ENCODE measurements at regions not wholly inside any gene's neighbourhood (a gene's known extent, or its start where the extent isn't known, plus 50 kb on each side); places are given as distances from the start of the nearest gene placed in this dataset.

DNA sequence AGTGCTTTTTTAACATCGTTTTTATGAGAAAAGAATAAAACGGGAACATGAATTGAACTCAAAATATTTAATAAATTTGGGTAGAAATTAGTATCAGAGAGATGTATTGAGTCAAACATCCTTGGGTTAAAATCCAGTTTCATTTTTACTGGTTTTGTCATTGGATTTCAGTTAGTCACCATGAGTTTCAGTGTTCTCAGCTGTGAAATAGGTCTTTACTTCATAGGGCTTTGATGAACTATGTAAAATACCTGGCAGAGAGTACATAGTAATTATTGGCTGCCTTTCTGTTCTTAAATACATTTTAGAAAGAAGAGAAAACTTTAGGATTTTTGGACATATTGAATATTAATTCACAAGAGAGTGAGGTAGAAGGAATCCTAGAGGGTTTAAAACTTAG is 105.8 kb downstream of the TANC2 start:
- Histone ChIP-seq H3K36me3 (no peaks in the 10 kb centered on the region), H3K27ac (no peak overlapping the region), H3K4me3 (no peak overlapping the region), H3K9me3 (no peaks in the 10 kb centered on the region), H3K27me3 (no peaks in the 10 kb centered on the region), H3K4me1 (no peaks in the 10 kb centered on the region)
- DNase-seq = no peak
- intact Hi-C loops (cut with DNase I) = no loop called here
- WGBS, 2 donors = 88 to 94% methylated on average over 2 of the region's 2 CpGs
- TF ChIP-seq POLR2A (IDR thresholded peaks at IDR 0.05) (no peak), EP300 (IDR thresholded peaks at IDR 0.05) (no peak), POLR2AphosphoS5 (IDR thresholded peaks at IDR 0.05) (no peak)
- TF ChIP-seq, protein P1, sequence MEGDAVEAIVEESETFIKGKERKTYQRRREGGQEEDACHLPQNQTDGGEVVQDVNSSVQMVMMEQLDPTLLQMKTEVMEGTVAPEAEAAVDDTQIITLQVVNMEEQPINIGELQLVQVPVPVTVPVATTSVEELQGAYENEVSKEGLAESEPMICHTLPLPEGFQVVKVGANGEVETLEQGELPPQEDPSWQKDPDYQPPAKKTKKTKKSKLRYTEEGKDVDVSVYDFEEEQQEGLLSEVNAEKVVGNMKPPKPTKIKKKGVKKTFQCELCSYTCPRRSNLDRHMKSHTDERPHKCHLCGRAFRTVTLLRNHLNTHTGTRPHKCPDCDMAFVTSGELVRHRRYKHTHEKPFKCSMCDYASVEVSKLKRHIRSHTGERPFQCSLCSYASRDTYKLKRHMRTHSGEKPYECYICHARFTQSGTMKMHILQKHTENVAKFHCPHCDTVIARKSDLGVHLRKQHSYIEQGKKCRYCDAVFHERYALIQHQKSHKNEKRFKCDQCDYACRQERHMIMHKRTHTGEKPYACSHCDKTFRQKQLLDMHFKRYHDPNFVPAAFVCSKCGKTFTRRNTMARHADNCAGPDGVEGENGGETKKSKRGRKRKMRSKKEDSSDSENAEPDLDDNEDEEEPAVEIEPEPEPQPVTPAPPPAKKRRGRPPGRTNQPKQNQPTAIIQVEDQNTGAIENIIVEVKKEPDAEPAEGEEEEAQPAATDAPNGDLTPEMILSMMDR (IDR thresholded peaks at IDR 0.05) = no peak

DNA sequence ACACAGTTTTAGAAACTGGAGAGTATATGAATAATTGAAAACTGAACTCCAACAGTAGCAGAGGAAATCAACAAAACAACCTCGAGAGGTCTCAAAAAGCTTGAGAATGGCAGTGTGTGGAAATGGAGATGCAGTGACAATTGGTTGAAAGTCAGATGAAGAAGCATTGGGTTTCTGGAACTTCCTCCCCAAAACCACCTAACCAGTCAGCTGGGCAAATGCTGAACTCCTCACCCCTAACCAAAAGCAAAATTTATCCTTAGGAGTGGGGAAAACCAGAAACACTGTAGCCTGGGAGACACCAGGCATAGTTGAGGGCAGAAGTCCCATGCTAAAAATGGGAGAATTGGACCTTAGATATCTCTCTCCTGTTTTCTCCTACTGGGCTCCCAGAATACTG is 109.9 kb downstream of the TANC2 start:
- intact Hi-C loops (cut with DNase I) = no loop called here
- Histone ChIP-seq H3K4me1 (no peaks in the 10 kb centered on the region), H3K36me3 (no peaks in the 10 kb centered on the region), H3K4me3 (no peak overlapping the region), H3K27ac (no peak overlapping the region), H3K27me3 (no peaks in the 10 kb centered on the region), H3K9me3 (no peaks in the 10 kb centered on the region)
- WGBS, 2 donors = 53 to 81% methylated on average over 1 of the region's 1 CpG
- TF ChIP-seq POLR2AphosphoS5 (IDR thresholded peaks at IDR 0.05) (no peak), EP300 (IDR thresholded peaks at IDR 0.05) (no peak), POLR2A (IDR thresholded peaks at IDR 0.05) (no peak)
- TF ChIP-seq, protein P1 (IDR thresholded peaks at IDR 0.05) = no peak
- no peak for DNase-seq

DNA sequence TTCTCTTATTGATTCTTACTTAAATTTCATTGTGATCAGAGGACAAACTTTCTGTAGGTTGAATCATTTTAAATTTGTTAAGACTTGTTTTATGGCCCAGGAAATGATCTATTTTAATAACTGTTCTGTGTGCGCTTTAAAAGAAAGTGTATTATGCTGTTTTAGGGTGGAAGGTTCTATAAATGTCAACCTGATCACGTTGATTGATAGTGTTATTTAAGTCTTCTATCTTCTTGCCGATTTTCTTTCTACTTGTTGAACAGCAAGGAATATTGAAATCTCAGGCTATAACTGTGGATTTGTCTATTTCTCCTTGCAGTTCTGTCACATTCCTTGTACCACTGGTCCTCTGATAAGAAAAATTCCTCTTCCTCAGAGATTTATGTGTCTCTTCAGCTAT is 112.7 kb downstream of the TANC2 start:
- Histone ChIP-seq H3K27me3 (no peaks in the 10 kb centered on the region), H3K36me3 (no peaks in the 10 kb centered on the region), H3K9me3 (no peaks in the 10 kb centered on the region), H3K27ac (no peak overlapping the region), H3K4me1 (no peaks in the 10 kb centered on the region), H3K4me3 (no peak overlapping the region)
- DNase-seq = no peak
- 57 to 80% methylated on average over 3 of the region's 3 CpGs for WGBS, 2 donors
- intact Hi-C loops (cut with DNase I) = no loop called here
- no peak for TF ChIP-seq POLR2AphosphoS5 (IDR thresholded peaks at IDR 0.05)
- TF ChIP-seq, protein P1 (IDR thresholded peaks at IDR 0.05) = no peak
- no peak for TF ChIP-seq EP300 (IDR thresholded peaks at IDR 0.05)
- TF ChIP-seq POLR2A (IDR thresholded peaks at IDR 0.05) = no peak

DNA sequence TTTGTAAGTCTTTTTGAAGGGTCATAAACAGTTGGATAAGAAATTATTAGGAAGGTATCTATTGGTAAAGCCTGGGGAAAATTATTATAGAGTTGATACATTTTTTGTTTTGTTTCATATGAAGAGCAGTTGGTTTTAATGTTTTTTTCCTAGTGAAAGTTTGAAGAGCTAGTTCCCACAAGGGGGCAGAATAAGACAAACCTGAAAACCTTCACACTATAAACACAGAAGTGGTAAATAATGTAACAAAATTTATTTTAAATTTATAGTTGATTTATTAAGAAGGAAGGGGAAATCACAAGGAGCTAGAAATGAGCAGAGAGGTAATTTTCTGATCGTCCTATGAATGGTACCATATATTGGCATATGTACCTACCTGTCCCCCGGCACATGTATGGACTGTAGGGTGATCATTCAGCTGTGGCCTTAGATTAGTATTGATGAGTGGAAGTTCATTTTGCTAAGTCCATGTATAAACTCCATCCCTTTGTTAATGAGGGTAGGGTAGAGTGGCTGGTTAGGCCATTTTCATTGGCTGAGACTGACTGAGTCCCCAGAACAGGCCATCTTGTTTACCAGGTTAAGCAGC is 116.3 kb downstream of the TANC2 start:
- WGBS, 2 donors = 92 to 94% methylated on average over 2 of the region's 2 CpGs
- DNase-seq = no peak
- intact Hi-C loops (cut with DNase I) = loop anchor here (5.0 kb wide), 1 partner anchor 325 kb away; no protein-coding TSS in a partner anchor

More for the DNA sequence above, 116.3 kb downstream of the TANC2 start:
- H3K36me3 ChIP-seq = no peaks in the 10 kb centered on the region
- no peak overlapping the region for H3K4me3 ChIP-seq
- H3K27ac ChIP-seq = no peak overlapping the region
- no peaks in the 10 kb centered on the region for H3K27me3 ChIP-seq
- H3K4me1 ChIP-seq = no peaks in the 10 kb centered on the region
- TF ChIP-seq, protein P1 (IDR thresholded peaks at IDR 0.05) = peak in 1 of 4 experiments; percentile 32
- TF ChIP-seq EP300 (IDR thresholded peaks at IDR 0.05) = no peak
- no peak for TF ChIP-seq POLR2A (IDR thresholded peaks at IDR 0.05)
- TF ChIP-seq POLR2AphosphoS5 (IDR thresholded peaks at IDR 0.05) = no peak
- H3K9me3 ChIP-seq = no peaks in the 10 kb centered on the region
